ENCODE measurements at regions not wholly inside any gene's neighbourhood (a gene's known extent, or its start where the extent isn't known, plus 50 kb on each side); places are given as distances from the start of the nearest gene placed in this dataset.
"Not testable (repeated sequence)": the region's sequence is repeated elsewhere in the genome, so short reads cannot be mapped to it uniquely, and the experiment has no call there.

- no peaks in the 10 kb centered on the region for H3K9me2 ChIP-seq (ENCODE audit: insufficient read depth, low read length)
- H3K4me2 ChIP-seq (ENCODE audit: low read length): no peak overlapping the region
- no peak overlapping the region for H2AFZ ChIP-seq (ENCODE audit: low read length)
- no peak for DNase-seq (ENCODE audit: low spot score)
- ChIA-PET CTCF (ENCODE audit: unreplicated experiment) (interaction anchor here (0.6 kb wide), 1 partner anchor 23 kb away, joined by 3 read pairs; no protein-coding TSS in a partner anchor), POLR2A (interaction anchor here (0.8 kb wide), 1 partner anchor 16 kb away, joined by 3 read pairs; no protein-coding TSS in a partner anchor)
- H4K20me1 ChIP-seq (ENCODE audit: insufficient read depth, low read length): no peaks in the 10 kb centered on the region
- no peaks in the 10 kb centered on the region for H3K36me3 ChIP-seq (ENCODE audit: insufficient read depth, low read length)
- no TSS peak for BruUV-seq (replicated peaks)
- no peaks in the 10 kb centered on the region for H3K9me3 ChIP-seq (ENCODE audit: low read length)
- no peaks in the 10 kb centered on the region for H3K79me2 ChIP-seq (ENCODE audit: insufficient read depth, low read depth, low read length)
- no peak for TF ChIP-seq EZH2phosphoT487 (IDR thresholded peaks at IDR 0.05; ENCODE audit: borderline replicate concordance, low read depth, low read length)
- TF ChIP-seq, protein P1, sequence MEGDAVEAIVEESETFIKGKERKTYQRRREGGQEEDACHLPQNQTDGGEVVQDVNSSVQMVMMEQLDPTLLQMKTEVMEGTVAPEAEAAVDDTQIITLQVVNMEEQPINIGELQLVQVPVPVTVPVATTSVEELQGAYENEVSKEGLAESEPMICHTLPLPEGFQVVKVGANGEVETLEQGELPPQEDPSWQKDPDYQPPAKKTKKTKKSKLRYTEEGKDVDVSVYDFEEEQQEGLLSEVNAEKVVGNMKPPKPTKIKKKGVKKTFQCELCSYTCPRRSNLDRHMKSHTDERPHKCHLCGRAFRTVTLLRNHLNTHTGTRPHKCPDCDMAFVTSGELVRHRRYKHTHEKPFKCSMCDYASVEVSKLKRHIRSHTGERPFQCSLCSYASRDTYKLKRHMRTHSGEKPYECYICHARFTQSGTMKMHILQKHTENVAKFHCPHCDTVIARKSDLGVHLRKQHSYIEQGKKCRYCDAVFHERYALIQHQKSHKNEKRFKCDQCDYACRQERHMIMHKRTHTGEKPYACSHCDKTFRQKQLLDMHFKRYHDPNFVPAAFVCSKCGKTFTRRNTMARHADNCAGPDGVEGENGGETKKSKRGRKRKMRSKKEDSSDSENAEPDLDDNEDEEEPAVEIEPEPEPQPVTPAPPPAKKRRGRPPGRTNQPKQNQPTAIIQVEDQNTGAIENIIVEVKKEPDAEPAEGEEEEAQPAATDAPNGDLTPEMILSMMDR (conservative IDR thresholded peaks at IDR 0.05; ENCODE audit: low read length): no peak
- H3K27ac ChIP-seq (ENCODE audit: low read depth, low read length, poor library complexity, severe bottlenecking): no peak overlapping the region
- intact Hi-C loops (cut with micrococcal nuclease; ENCODE audit: unreplicated experiment): no loop called here
- no peaks in the 10 kb centered on the region for H3K4me1 ChIP-seq (ENCODE audit: insufficient read depth, low read length, poor library complexity, severe bottlenecking)
- no peak overlapping the region for H3K4me3 ChIP-seq (ENCODE audit: low read depth, low read length, poor library complexity, severe bottlenecking)
These were observed 595.9 kb downstream of the DTWD2 start for GRCh38 chr5:118392491-118392890.

- H3K9me2 ChIP-seq (ENCODE audit: insufficient read depth, low read length); intact Hi-C loops (cut with micrococcal nuclease; ENCODE audit: unreplicated experiment); BruUV-seq (replicated peaks); DNase-seq (ENCODE audit: low spot score); H4K20me1 ChIP-seq (ENCODE audit: insufficient read depth, low read length); H2AFZ ChIP-seq (ENCODE audit: low read length); H3K4me1 ChIP-seq (ENCODE audit: insufficient read depth, low read length, poor library complexity, severe bottlenecking); H3K9me3 ChIP-seq (ENCODE audit: low read length); H3K27ac ChIP-seq (ENCODE audit: low read depth, low read length, poor library complexity, severe bottlenecking); H3K4me2 ChIP-seq (ENCODE audit: low read length); CTCF ChIA-PET (ENCODE audit: unreplicated experiment); H3K79me2 ChIP-seq (ENCODE audit: insufficient read depth, low read depth, low read length); H3K36me3 ChIP-seq (ENCODE audit: insufficient read depth, low read length); H3K4me3 ChIP-seq (ENCODE audit: low read depth, low read length, poor library complexity, severe bottlenecking): not testable (repeated sequence)
- POLR2A ChIA-PET: interaction anchor here (0.7 kb wide), 1 partner anchor 71 kb away, joined by 3 read pairs; no protein-coding TSS in a partner anchor
These were observed 605.4 kb downstream of the DTWD2 start for GRCh38 chr5:118382931-118383330.

- Histone ChIP-seq H3K9me3 (ENCODE audit: low read length) (no peaks in the 10 kb centered on the region), H3K4me1 (ENCODE audit: insufficient read depth, low read length, poor library complexity, severe bottlenecking) (no peaks in the 10 kb centered on the region), H3K36me3 (ENCODE audit: insufficient read depth, low read length) (no peaks in the 10 kb centered on the region), H2AFZ (ENCODE audit: low read length) (no peak overlapping the region), H4K20me1 (ENCODE audit: insufficient read depth, low read length) (no peaks in the 10 kb centered on the region), H3K4me2 (ENCODE audit: low read length) (no peak overlapping the region), H3K79me2 (ENCODE audit: insufficient read depth, low read depth, low read length) (no peaks in the 10 kb centered on the region), H3K27ac (ENCODE audit: low read depth, low read length, poor library complexity, severe bottlenecking) (no peak overlapping the region), H3K4me3 (ENCODE audit: low read depth, low read length, poor library complexity, severe bottlenecking) (no peak overlapping the region), H3K9me2 (ENCODE audit: insufficient read depth, low read length) (no peaks in the 10 kb centered on the region)
- DNase-seq (ENCODE audit: low spot score): no peak
- POLR2A ChIA-PET: interaction anchor here (0.6 to 1.1 kb wide), 2 partner anchors 30 to 759 kb away, joined by 3 to 5 read pairs; no protein-coding TSS in a partner anchor
- CTCF ChIA-PET (ENCODE audit: unreplicated experiment): no interaction called here
- intact Hi-C loops (cut with micrococcal nuclease; ENCODE audit: unreplicated experiment): no loop called here
- TF ChIP-seq, protein P1 (conservative IDR thresholded peaks at IDR 0.05; ENCODE audit: low read length): no peak
- TF ChIP-seq EZH2phosphoT487 (IDR thresholded peaks at IDR 0.05; ENCODE audit: borderline replicate concordance, low read depth, low read length): no peak
- BruUV-seq (replicated peaks): no TSS peak
These were observed 608.9 kb downstream of the DTWD2 start for GRCh38 chr5:118379470-118379869.
